ENCODE measurements at regions not wholly inside any gene's neighbourhood (a gene's known extent, or its start where the extent isn't known, plus 50 kb on each side); places are given as distances from the start of the nearest gene placed in this dataset.

DNA sequence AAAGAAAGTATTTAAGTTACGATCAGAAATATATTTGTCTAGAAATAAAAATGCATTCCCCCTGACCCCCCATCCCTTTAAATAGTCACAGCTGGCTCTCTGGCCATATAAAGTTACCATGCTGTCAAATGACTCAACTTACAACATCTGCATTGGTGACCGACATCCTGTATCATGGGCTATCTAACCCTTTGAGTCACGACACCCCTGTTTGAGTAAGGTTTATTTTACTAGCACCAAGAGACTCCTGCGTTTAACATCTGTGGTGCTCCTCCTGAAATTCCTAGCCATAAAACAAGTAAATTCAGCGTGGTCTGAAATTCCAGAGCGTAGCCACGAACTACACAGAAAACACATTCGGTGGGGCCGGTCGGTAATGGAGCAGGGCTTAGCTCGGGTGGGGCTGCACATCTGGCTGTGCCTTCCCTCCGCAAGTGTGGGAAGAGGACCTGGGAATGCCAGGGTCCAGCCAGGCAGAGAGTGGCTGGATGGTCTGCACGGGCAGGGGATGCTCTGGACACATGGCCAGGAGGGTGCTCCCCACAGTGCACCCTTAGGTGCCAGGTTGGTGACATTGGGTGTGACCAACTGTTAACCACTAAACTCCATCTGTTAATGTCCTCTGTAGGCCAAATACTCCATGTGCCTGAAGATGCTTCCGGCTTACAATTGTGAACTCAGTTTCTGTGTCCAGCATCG lies 53.0 kb upstream of the CLDN14 start:
- no peak for DNase-seq (ENCODE audit: low read depth)

DNA sequence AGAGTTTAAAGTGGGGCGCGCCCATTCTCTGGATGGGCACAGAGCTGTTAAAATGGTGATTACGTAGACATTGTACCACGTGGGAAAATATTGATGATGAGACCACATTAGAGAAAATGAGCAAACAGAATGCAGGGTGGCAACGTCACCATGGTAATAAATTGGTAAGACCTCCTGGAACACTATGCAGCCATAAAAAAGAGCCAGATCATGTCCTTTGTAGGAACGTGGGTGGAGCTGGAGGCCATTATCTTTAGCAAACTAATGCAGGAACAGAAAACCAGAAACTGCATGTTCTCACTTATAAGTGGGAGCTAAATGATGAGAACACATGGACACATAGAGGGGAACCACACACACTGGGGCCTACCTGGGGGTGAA lies 53.5 kb upstream of the CLDN14 start:
- no peak for DNase-seq (ENCODE audit: low read depth)

- DNase-seq (ENCODE audit: low read depth): no peak
Observed at GRCh38 chr21:36534656-36535055, 54.7 kb upstream of the CLDN14 start.

DNA sequence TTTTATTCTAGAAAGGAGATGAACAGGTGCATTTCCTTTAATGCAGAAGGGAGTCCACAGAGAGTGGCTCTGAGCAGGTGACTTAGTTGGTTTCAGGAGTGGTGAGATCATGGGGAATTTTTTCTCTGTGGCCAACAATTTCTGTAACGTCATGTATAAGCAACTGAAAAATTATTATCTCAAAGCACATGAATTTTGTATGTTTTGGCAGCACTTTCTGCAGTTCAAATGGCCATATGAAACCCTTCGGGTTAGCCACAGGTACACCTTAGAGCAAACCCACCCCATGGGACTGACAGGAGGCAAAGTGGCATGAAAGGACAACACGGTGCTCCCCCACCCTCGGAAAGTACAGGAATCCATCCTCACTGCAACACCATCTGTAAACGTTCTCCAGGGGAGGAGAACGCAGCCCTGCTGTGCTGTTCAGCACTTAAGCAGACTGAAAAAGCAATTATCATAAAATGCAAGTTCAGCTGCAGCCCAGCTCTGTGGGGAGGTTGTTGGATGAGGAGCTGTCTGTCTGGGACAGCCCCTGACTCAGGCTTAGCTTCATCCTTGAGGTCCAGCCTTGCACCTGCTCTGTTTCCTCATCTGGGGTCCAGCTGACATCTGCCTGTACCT lies 55.8 kb upstream of the CLDN14 start:
- DNase-seq (ENCODE audit: low read depth): no peak

- DNase-seq (ENCODE audit: low read depth): no peak
Observed at GRCh38 chr21:36538761-36539160, 58.8 kb upstream of the CLDN14 start.

GRCh38 chr21:36539434-36540150 lies 59.7 kb upstream of the CLDN14 start:
- no peak for DNase-seq (ENCODE audit: low read depth)

- DNase-seq (ENCODE audit: low read depth): no peak
Observed at GRCh38 chr21:36540700-36541099, 60.8 kb upstream of the CLDN14 start.

- DNase-seq (ENCODE audit: low read depth): no peak
Observed at GRCh38 chr21:36541721-36542139, 61.8 kb upstream of the CLDN14 start.

GRCh38 chr21:36542312-36543101 lies 62.6 kb upstream of the CLDN14 start:
- DNase-seq (ENCODE audit: low read depth): no peak

DNA sequence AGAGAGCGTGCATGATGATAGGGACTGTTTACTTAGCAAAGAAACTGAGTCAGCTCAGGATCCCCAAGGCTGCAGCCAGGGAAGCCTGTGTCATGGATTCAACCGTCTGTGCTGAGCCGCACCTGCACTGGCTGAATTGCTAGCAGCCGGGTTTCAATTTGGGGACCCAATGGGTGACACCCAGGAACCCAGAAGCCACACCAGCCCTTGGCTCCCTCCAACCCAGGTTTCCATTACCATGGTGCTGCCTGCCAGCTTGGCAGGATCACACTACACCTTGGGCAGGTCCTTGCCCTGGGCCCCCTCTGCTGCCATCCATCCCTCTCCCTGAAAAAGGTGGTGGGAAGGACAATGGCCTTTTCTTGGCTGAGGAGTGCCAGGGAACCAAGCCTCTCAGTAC lies 64.0 kb upstream of the CLDN14 start:
- no peak for DNase-seq (ENCODE audit: low read depth)

GRCh38 chr21:36544545-36544944 lies 64.6 kb upstream of the CLDN14 start:
- no peak for DNase-seq (ENCODE audit: low read depth)

DNA sequence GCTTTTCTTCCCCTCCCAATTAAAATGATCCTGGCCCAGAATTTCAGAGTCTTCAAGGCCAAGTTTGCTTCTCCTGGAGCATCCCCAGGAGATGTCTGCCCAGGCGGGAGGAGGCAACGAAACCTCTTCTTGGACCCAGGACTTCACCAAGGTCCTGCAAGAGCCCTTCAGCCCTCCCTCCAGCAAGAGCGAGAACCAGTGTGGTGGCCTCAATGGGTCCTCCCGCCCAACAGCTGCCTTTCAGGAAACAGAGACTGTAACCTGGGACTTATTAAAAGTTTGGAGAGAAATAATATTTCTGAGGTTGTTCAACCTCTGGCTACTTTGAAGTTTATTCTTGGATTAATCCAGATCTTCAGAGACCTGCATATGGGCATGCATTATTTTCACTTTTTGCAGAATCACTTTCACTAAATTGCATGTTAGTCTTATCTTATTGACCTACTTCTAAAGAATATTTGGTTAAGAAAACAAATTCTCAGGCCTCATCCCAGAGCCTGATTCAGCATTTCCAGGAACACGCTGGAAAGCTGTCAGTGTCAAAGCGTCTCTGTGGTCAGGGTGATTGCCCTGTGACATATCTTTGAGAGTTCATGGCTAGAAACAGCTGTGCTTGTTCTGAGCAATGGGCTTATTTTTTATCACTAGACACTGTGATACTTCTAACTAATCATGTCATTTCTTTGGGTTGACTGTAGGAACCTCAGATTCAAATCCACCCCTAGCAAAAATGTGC lies 66.0 kb upstream of the CLDN14 start:
- no peak for DNase-seq (ENCODE audit: low read depth)

DNA sequence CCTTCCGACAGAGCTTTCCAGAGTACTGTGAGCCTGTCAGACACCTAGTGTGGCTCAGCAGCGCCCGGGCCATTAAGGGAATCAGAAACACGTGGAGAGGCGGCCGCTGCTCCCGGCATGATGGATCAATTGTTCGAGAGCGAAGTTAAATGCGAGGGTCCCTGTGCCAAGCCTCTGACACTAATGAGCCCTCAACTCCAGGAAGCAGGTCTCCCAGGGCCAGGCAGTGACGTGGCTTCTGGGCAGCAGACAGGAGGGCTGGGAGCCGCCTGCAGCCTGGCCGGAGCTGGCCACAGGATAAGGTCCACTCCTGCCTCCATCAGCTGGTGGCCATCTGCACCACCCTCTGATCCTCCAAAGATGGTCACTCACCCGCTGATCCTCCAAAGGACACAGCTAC lies 67.5 kb upstream of the CLDN14 start:
- no peak for DNase-seq (ENCODE audit: low read depth)

DNA sequence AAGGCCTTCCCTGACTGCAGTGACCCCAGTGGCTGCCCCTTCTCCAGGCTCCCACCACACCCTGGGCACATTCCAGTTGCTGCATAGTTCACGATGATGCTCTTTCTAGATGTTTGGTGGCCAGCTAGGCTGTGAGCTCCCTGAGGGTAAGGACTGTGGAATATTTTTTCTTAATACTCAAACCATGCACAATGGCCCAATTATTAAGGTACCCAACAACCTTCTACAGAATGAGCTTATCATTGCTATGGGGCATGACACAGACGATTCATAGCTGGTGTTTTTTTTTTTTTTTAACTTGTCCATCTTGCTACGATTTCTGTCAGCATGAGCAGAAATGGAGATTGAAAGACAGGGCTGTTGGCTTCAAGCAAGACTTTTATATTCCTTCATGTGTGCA lies 68.9 kb upstream of the CLDN14 start:
- no peak for DNase-seq (ENCODE audit: low read depth)

DNA sequence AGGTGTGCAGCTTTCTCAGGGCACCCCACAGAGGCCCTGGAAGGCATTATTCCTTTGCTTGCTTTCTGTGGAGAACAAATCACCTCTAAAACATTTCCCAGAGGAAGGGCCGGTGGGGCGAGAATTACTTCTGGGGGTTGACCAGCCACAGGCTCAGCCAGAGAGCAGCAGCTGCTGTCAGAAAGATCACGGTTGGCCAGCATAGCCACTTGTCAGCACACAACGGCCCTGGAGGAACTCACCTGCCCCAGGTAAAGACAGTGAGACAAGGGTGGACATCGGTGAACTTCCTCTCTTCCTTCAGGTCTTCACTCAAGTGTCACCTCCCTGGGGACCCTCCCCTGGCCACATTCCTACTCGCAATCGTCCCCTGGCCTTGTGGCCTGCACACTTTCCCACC lies 69.5 kb upstream of the CLDN14 start:
- no peak for DNase-seq (ENCODE audit: low read depth)

DNA sequence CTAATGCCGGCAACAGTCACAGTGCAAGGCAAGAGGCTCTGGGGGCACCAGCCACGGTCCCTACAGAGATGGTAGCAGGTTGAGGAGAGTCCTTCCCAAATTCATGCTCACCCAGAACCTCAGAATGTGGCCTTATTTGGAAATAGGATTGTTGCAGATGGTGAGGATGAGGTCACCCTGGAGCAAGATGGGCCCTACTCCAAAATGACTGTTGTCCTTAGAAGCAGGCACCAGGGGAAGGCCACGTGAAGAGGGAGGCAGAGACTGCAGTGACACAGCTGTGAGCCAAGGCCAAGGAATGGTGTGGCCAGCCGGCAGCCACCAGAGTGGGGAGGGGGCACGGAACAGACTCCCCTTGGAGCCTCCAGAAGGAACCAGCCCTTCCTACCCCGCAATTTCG lies 70.8 kb upstream of the CLDN14 start:
- no peak for DNase-seq (ENCODE audit: low read depth)

DNA sequence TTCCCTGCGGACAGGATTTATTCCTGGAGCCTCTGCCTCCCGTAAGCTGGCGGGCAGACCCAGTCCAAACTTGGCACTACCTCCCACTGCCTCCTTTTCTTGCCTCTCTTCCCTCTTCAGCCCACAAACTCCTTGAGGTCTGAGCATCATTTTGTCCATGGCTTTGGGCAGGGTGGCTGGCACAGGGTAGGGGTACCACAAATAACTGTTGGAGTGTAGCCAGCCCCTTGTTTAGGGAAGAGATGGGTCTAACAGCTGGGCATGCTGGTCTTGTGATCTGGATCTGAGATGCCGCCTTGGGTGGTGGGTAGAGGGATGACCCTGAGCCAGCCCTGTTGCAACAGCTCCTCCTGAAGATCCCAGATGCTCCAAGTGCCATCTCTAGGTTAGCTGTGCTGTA lies 71.4 kb upstream of the CLDN14 start:
- no peak for DNase-seq (ENCODE audit: low read depth)

DNA sequence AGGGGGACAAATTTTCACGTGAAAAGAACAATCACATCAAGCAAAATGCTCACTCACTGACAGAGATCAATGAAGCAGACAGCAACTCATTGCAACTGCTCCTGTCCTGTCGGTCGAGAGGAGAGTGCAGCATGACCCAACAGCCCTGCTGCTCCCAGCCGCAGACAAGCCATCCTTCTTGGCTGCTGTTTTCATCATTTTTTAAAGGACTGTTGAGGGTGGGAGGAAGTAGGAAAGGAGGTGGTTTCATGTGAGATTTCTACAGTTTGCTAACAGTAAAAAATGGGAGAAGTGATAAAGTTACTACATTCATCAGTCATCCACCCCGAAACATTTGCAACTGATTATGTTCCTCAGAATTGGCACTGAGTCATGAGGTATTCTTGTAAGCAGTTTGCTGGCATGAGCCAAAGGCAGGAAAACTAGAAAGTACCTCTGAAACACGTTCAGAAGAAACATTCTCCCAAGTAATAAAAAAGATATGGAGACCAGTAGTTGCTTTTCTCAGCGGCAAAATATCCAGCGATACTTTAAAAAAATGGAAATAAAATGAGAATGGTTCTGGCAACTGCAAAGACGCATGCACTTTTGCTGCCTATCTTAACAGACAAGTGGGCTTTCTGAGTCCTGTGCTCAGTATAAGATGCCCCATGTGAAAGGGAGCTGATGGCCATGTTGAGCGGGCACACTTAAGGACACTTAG lies 72.0 kb upstream of the CLDN14 start:
- DNase-seq (ENCODE audit: low read depth): no peak

GRCh38 chr21:36552434-36552785 lies 72.5 kb upstream of the CLDN14 start:
- DNase-seq (ENCODE audit: low read depth): no peak

DNA sequence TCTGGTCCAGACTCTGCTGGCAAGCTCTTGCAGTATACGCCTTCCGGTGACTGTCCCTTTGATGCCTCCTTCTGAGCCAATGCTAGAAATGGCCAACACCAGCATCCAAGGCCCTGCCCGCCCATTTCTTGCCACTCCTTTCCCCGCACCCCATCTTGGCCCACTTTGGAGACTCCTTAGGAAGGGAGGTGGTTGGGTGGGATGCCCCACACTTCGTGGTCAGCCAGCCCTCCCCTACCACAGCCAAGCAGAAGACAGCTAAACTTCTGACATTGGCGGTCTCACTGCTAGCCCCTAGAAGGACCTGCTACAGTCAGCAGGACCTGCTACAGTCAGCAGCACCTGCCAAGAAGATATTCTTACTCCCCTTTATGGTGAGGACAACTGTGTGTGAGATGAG lies 73.5 kb upstream of the CLDN14 start:
- no peak for DNase-seq (ENCODE audit: low read depth)

- no peak for DNase-seq (ENCODE audit: low read depth)
Observed at GRCh38 chr21:36554411-36555157, 74.7 kb upstream of the CLDN14 start.
